ENCODE measurements at regions not wholly inside any gene's neighbourhood (a gene's known extent, or its start where the extent isn't known, plus 50 kb on each side); places are given as distances from the start of the nearest gene placed in this dataset.

DNA sequence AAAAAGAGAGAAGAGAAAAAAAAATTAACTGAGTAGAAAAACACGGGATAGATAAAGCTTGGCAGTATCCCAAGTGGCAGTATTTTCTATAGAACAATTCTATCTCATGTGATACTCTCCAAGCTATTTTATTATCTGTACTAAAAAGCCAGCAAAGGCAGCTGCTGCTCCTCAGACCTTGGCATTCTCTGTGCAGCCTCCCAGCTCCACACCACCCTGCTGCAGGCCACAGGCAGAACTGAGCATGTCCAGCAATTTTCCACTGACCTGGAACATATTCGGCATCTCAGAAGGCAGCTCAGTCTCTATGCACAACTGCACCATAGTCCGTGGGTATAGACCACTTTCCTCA, 1161.4 kb downstream of the IGSF11 start:
- no peaks in the 10 kb centered on the region for H3K36me3 Mint-ChIP-seq (ENCODE audit: low read depth, unreplicated experiment)
- H3K9me3 Mint-ChIP-seq (ENCODE audit: unreplicated experiment): no peaks in the 10 kb centered on the region
- no peak for DNase-seq (ENCODE audit: low spot score)
- peaks cover 8% of the 10 kb centered on the region for H3K4me1 Mint-ChIP-seq (ENCODE audit: unreplicated experiment)
- H3K27me3 Mint-ChIP-seq (ENCODE audit: unreplicated experiment): no peaks in the 10 kb centered on the region
- no peak overlapping the region for H3K27ac Mint-ChIP-seq (ENCODE audit: unreplicated experiment)
- no peak overlapping the region for H3K4me3 Mint-ChIP-seq (ENCODE audit: unreplicated experiment)
- TF ChIP-seq CTCF (IDR thresholded peaks at IDR 0.05; ENCODE audit: unreplicated experiment): no peak

GRCh38 chr3:117874028-117874690, 1160.5 kb downstream of the IGSF11 start:
- no peak overlapping the region for H3K4me3 Mint-ChIP-seq (ENCODE audit: unreplicated experiment)
- H3K27me3 Mint-ChIP-seq (ENCODE audit: unreplicated experiment): no peaks in the 10 kb centered on the region
- peaks cover 8% of the 10 kb centered on the region for H3K4me1 Mint-ChIP-seq (ENCODE audit: unreplicated experiment)
- DNase-seq (ENCODE audit: low spot score): no peak
- no peaks in the 10 kb centered on the region for H3K36me3 Mint-ChIP-seq (ENCODE audit: low read depth, unreplicated experiment)
- no peaks in the 10 kb centered on the region for H3K9me3 Mint-ChIP-seq (ENCODE audit: unreplicated experiment)
- no peak for TF ChIP-seq CTCF (IDR thresholded peaks at IDR 0.05; ENCODE audit: unreplicated experiment)
- no peak overlapping the region for H3K27ac Mint-ChIP-seq (ENCODE audit: unreplicated experiment)

GRCh38 chr3:117874904-117875874, 1159.5 kb downstream of the IGSF11 start:
- Mint-ChIP-seq H3K27ac (ENCODE audit: unreplicated experiment) (no peak overlapping the region), H3K9me3 (ENCODE audit: unreplicated experiment) (no peaks in the 10 kb centered on the region), H3K27me3 (ENCODE audit: unreplicated experiment) (no peaks in the 10 kb centered on the region), H3K4me3 (ENCODE audit: unreplicated experiment) (no peak overlapping the region), H3K36me3 (ENCODE audit: low read depth, unreplicated experiment) (no peaks in the 10 kb centered on the region), H3K4me1 (ENCODE audit: unreplicated experiment) (peaks cover 8% of the 10 kb centered on the region)
- no peak for TF ChIP-seq CTCF (IDR thresholded peaks at IDR 0.05; ENCODE audit: unreplicated experiment)
- no peak for DNase-seq (ENCODE audit: low spot score)

DNA sequence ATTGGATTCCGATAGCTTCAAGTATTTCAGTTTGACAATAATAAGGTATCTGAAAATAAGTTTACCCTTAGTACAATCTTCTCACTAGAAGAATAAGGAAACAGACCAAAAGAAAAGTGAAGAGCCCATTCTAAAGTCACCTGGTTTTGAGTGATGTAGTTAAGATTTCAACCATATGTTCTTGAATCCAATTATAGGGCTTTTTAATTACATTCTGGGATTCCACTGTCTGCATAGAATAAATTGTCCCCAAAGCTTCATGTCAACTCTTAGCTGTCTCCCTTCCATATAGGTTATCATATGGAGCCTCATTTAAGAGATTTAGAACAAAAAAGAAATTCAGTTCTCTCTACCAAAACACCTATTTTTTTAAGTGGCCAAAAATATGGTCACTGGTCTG, 1158.8 kb downstream of the IGSF11 start:
- H3K4me1 Mint-ChIP-seq (ENCODE audit: unreplicated experiment): peaks cover 11% of the 10 kb centered on the region
- no peaks in the 10 kb centered on the region for H3K36me3 Mint-ChIP-seq (ENCODE audit: low read depth, unreplicated experiment)
- no peak for DNase-seq (ENCODE audit: low spot score)
- TF ChIP-seq CTCF (IDR thresholded peaks at IDR 0.05; ENCODE audit: unreplicated experiment): no peak
- no peaks in the 10 kb centered on the region for H3K27me3 Mint-ChIP-seq (ENCODE audit: unreplicated experiment)
- H3K9me3 Mint-ChIP-seq (ENCODE audit: unreplicated experiment): no peaks in the 10 kb centered on the region
- H3K4me3 Mint-ChIP-seq (ENCODE audit: unreplicated experiment): no peak overlapping the region
- H3K27ac Mint-ChIP-seq (ENCODE audit: unreplicated experiment): no peak overlapping the region

DNA sequence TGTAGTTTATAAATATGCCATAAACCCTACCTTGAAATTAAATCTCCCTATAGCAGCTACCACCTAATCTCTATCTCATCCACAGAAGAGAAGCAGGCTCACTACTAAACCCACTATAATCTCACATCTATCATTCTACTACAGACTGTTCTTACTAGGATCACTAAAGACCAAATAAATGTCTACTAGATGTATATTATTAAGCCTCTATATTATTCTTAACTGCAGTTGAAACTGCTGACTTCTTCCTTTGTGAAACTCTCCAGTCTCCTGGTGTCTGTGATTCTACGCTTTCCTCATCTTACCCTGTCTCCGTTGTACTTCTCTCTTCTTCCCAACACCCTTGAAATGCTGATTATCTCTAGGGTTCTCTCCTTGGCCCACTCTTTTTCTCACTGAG, 1154.0 kb downstream of the IGSF11 start:
- H3K36me3 Mint-ChIP-seq (ENCODE audit: low read depth, unreplicated experiment): no peaks in the 10 kb centered on the region
- no peak overlapping the region for H3K27ac Mint-ChIP-seq (ENCODE audit: unreplicated experiment)
- no peak overlapping the region for H3K4me3 Mint-ChIP-seq (ENCODE audit: unreplicated experiment)
- DNase-seq (ENCODE audit: low spot score): no peak
- no peaks in the 10 kb centered on the region for H3K27me3 Mint-ChIP-seq (ENCODE audit: unreplicated experiment)
- H3K4me1 Mint-ChIP-seq (ENCODE audit: unreplicated experiment): peaks cover 3% of the 10 kb centered on the region
- TF ChIP-seq CTCF (IDR thresholded peaks at IDR 0.05; ENCODE audit: unreplicated experiment): no peak
- H3K9me3 Mint-ChIP-seq (ENCODE audit: unreplicated experiment): no peaks in the 10 kb centered on the region
